Keratinocyte (primary cell): ENCODE measurements at regions not wholly inside any gene's neighbourhood (a gene's known extent, or its start where the extent isn't known, plus 50 kb on each side); places are given as distances from the start of the nearest gene placed in this dataset.

Source experiments
- DNase-seq: peaks from one replicate; pipeline ENCODE4 v3.0.0-alpha.2; 2011; ENCODE audit warnings: low read depth, missing footprints, low spot score
- FAIRE-seq: peaks from 2 replicates; lab custom pipeline; 2011; peaks lifted over from hg19 to GRCh38; lab: Jason Lieb, UNC
- H2AFZ ChIP-seq: 2 replicates; pipeline ENCODE4 v1.6.0; 2012; ENCODE audit warnings: low read length, control low read depth, inconsistent platforms; ENCODE audit not compliant: control insufficient read depth
- H3K27ac ChIP-seq: 2 replicates; pipeline ENCODE4 v1.5.1; 2011; ENCODE audit warnings: low read length; ENCODE audit not compliant: control insufficient read depth, insufficient read depth
- H3K27me3 ChIP-seq: 3 replicates; pipeline ENCODE4 v1.6.0; 2011; ENCODE audit warnings: low read length; ENCODE audit not compliant: control insufficient read depth, insufficient read depth; ENCODE audit errors: extremely low read depth
- H3K36me3 ChIP-seq, 2 experiments: 2 replicates in 1 of 2; 3 replicates in 1 of 2; pipeline ENCODE4 v1.5.1; 2011; ENCODE audit warnings: low read length in 2 of 2, mild to moderate bottlenecking in 1 of 2; ENCODE audit not compliant: control insufficient read depth in 2 of 2, insufficient read depth in 2 of 2; ENCODE audit errors: extremely low read depth in 1 of 2
- H3K4me1 ChIP-seq: 3 replicates; pipeline ENCODE4 v1.5.1; 2011; ENCODE audit warnings: low read length; ENCODE audit not compliant: control insufficient read depth, insufficient read depth; ENCODE audit errors: extremely low read depth
- H3K4me2 ChIP-seq: 3 replicates; pipeline ENCODE4 v1.6.0; 2011; ENCODE audit warnings: low read depth, low read length; ENCODE audit not compliant: control insufficient read depth, insufficient read depth; ENCODE audit errors: extremely low read depth
- H3K4me3 ChIP-seq, 3 experiments: fragments of 200-600 bp in 1 of 3; sonication (generic) in 1 of 3; 2 replicates in 2 of 3; 3 replicates in 1 of 3; pipeline ENCODE4 v1.5.1; 2011 to 2016; ENCODE audit warnings: low read length in 3 of 3, mild to moderate bottlenecking in 3 of 3, control low read depth in 2 of 3, inconsistent platforms in 1 of 3, low read depth in 1 of 3, mixed read lengths in 1 of 3, mixed run types in 1 of 3, moderate library complexity in 1 of 3; ENCODE audit not compliant: control insufficient read depth in 2 of 3, insufficient read depth in 2 of 3; ENCODE audit errors: extremely low read depth in 1 of 3
- H3K79me2 ChIP-seq: 2 replicates; pipeline ENCODE4 v1.6.0; 2012; ENCODE audit warnings: low read length; ENCODE audit not compliant: control insufficient read depth, insufficient read depth
- H3K9ac ChIP-seq: 3 replicates; pipeline ENCODE4 v1.6.0; 2011; ENCODE audit warnings: low read length; ENCODE audit not compliant: control insufficient read depth, insufficient read depth; ENCODE audit errors: extremely low read depth
- H3K9me1 ChIP-seq: 3 replicates; pipeline ENCODE4 v1.6.0; 2011; ENCODE audit warnings: low read length; ENCODE audit not compliant: control insufficient read depth, insufficient read depth; ENCODE audit errors: extremely low read depth
- H3K9me3 ChIP-seq: 2 replicates; pipeline ENCODE4 v1.5.1; 2012; ENCODE audit warnings: low read depth, low read length; ENCODE audit not compliant: control insufficient read depth
- H4K20me1 ChIP-seq: 3 replicates; pipeline ENCODE4 v1.6.0; 2011; ENCODE audit warnings: low read length; ENCODE audit not compliant: control insufficient read depth, insufficient read depth; ENCODE audit errors: extremely low read depth
- EZH2 ChIP-seq: IDR thresholded peaks from one replicate; pipeline ENCODE4 v1.6.1; 2012; ENCODE audit warnings: inconsistent platforms, mild to moderate bottlenecking, low read length, moderate library complexity
- dilution Hi-C: fragments of 300-500 bp; cut with MboI; formaldehyde crosslinking; loops from one replicate; pipeline ENCODE4 v1.7.0; 2020; ENCODE audit warnings: low sequenced_read_pairs; ENCODE audit not compliant: extremely low pct_ligation_motif_present
- TF ChIP-seq, protein P1 (sequence below), 3 experiments: IDR thresholded peaks in 1 of 3; conservative IDR thresholded peaks in 1 of 3; optimal IDR thresholded peaks in 1 of 3; 2 replicates in 2 of 3; 3 replicates in 1 of 3; pipeline versions ENCODE3 to v1.5.1; 2011; ENCODE audit warnings: low read length in 3 of 3, mild to moderate bottlenecking in 3 of 3, moderate library complexity in 2 of 3, control low read depth in 1 of 3, inconsistent platforms in 1 of 3; ENCODE audit not compliant: insufficient read depth in 2 of 3; ENCODE audit errors: extremely low read depth in 1 of 3

DNA sequence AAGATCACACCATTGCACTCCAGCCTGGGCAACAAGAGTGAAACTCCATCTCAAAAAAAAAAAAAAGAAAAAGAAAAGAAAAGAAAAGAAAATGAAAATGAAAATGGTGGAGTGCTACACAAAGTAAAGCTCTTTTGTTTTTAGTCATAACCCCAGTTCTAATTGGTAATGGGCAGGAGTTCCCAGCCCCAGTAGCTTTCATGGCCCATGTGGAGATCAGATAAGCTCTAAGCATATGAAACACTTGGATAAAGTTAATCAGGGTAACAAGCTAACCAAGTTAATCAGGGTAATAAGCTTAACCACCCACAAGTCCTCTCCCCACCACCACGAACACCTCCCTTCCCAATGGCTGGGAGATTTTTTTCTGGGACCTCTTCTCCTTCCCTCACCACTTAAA lies 240.8 kb downstream of the BCL11A start:
- dilution Hi-C loops = no loop called here
- FAIRE-seq = no peak

DNA sequence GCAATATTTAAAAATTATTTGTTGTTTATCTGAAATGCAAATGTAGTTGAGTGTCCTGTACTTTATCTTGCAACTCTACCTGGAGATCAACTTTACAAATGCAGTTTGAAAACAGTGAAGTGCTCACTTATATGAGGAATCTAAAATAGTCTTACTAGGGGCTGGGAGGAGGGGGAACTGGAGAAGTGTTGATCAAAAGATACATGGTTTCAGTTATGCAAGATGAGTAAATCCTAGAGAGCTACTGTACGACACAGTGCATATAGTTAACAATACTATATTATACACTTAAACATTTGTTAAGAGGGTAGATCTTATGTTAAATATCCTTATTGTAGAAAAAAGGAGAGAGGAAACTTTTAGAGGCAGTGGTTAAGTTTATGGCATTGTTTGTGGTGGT lies 241.9 kb downstream of the BCL11A start:
- TF ChIP-seq EZH2 = no peak
- TF ChIP-seq, protein P1, sequence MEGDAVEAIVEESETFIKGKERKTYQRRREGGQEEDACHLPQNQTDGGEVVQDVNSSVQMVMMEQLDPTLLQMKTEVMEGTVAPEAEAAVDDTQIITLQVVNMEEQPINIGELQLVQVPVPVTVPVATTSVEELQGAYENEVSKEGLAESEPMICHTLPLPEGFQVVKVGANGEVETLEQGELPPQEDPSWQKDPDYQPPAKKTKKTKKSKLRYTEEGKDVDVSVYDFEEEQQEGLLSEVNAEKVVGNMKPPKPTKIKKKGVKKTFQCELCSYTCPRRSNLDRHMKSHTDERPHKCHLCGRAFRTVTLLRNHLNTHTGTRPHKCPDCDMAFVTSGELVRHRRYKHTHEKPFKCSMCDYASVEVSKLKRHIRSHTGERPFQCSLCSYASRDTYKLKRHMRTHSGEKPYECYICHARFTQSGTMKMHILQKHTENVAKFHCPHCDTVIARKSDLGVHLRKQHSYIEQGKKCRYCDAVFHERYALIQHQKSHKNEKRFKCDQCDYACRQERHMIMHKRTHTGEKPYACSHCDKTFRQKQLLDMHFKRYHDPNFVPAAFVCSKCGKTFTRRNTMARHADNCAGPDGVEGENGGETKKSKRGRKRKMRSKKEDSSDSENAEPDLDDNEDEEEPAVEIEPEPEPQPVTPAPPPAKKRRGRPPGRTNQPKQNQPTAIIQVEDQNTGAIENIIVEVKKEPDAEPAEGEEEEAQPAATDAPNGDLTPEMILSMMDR (optimal IDR thresholded peaks at IDR 0.05 in 1 of 3, IDR thresholded peaks at IDR 0.05 in 1 of 3, conservative IDR thresholded peaks at IDR 0.05 in 1 of 3; ENCODE audit: extremely low read depth in 1 of 3, insufficient read depth in 2 of 3, low read length in 3 of 3) = no peak
- Histone ChIP-seq H2AFZ (no peak overlapping the region), H3K9me1 (no peaks in the 10 kb centered on the region), H3K9me3 (no peaks in the 10 kb centered on the region), H3K79me2 (no peaks in the 10 kb centered on the region), H3K27ac (no peak overlapping the region), H3K9ac (no peak overlapping the region), H3K4me1 (peaks cover 5% of the 10 kb centered on the region), H4K20me1 (no peaks in the 10 kb centered on the region), H3K36me3 (no peaks in the 10 kb centered on the region), H3K4me3 (no peak overlapping the region), H3K27me3 (no peaks in the 10 kb centered on the region), H3K4me2 (no peak overlapping the region)
- DNase-seq (no peak), FAIRE-seq (no peak)
- dilution Hi-C loops = no loop called here

More for the DNA sequence above, 240.8 kb downstream of the BCL11A start:
- Histone ChIP-seq H3K27me3 (no peaks in the 10 kb centered on the region), H3K36me3 (no peaks in the 10 kb centered on the region), H3K27ac (no peak overlapping the region), H3K9ac (no peak overlapping the region), H3K79me2 (no peaks in the 10 kb centered on the region), H3K9me1 (no peaks in the 10 kb centered on the region), H3K9me3 (no peaks in the 10 kb centered on the region), H3K4me3 (no peak overlapping the region), H3K4me1 (no peaks in the 10 kb centered on the region), H3K4me2 (no peak overlapping the region), H4K20me1 (no peaks in the 10 kb centered on the region), H2AFZ (no peak overlapping the region)
- TF ChIP-seq, protein P1 (optimal IDR thresholded peaks at IDR 0.05 in 1 of 3, IDR thresholded peaks at IDR 0.05 in 1 of 3, conservative IDR thresholded peaks at IDR 0.05 in 1 of 3; ENCODE audit: extremely low read depth in 1 of 3, insufficient read depth in 2 of 3, low read length in 3 of 3) = no peak
- TF ChIP-seq EZH2 = no peak
- no peak for DNase-seq
